DND-41 (cell line): ENCODE measurements at regions not wholly inside any gene's neighbourhood (a gene's known extent, or its start where the extent isn't known, plus 50 kb on each side); places are given as distances from the start of the nearest gene placed in this dataset.

Experiments used
- ATAC-seq: fragments of 200-7000 bp; cut with Tn5 transposase; 3 replicates; pipeline ENCODE4 v1.9.1; 2021; ENCODE audit warnings: low read depth; ENCODE audit not compliant: insufficient read depth
- DNase-seq: peaks from one replicate; pipeline ENCODE4 v3.0.0-alpha.2; 2020
- H2AFZ ChIP-seq: 2 replicates; pipeline ENCODE4 v1.6.0; 2012; ENCODE audit warnings: low read depth, low read length
- H3K27ac ChIP-seq: 2 replicates; pipeline ENCODE4 v1.5.1; 2012; ENCODE audit warnings: low read length, inconsistent platforms
- H3K27me3 ChIP-seq: fragments of 200-600 bp; sonication (generic); 2 replicates; pipeline ENCODE4 v1.6.0; 2012; ENCODE audit warnings: low read length, mild to moderate bottlenecking, inconsistent platforms; ENCODE audit not compliant: insufficient read depth, poor library complexity
- H3K36me3 ChIP-seq: 2 replicates; pipeline ENCODE4 v1.5.1; 2012; ENCODE audit warnings: low read length, inconsistent platforms; ENCODE audit not compliant: insufficient read depth
- H3K4me1 ChIP-seq: 2 replicates; pipeline ENCODE4 v1.5.1; 2012; ENCODE audit warnings: mild to moderate bottlenecking, low read length; ENCODE audit not compliant: insufficient read depth
- H3K4me2 ChIP-seq: 2 replicates; pipeline ENCODE4 v1.6.0; 2012; ENCODE audit warnings: mild to moderate bottlenecking, moderate library complexity, low read length, inconsistent platforms; ENCODE audit not compliant: insufficient read depth
- H3K4me3 ChIP-seq, 2 experiments: fragments of 200-600 bp in 1 of 2; shearing (Covaris generic) in 1 of 2; 2 replicates each; pipeline ENCODE4 v1.5.1; 2012 to 2016; ENCODE audit warnings: inconsistent platforms in 2 of 2, low read length in 2 of 2, mild to moderate bottlenecking in 2 of 2, low read depth in 1 of 2, moderate library complexity in 1 of 2
- H3K79me2 ChIP-seq: 2 replicates; pipeline ENCODE4 v1.6.0; 2012; ENCODE audit warnings: low read length, inconsistent platforms; ENCODE audit not compliant: insufficient read depth
- H3K9ac ChIP-seq: 2 replicates; pipeline ENCODE4 v1.6.0; 2012; ENCODE audit warnings: low read depth, mild to moderate bottlenecking, inconsistent platforms, low read length, moderate library complexity
- H3K9me3 ChIP-seq: 2 replicates; pipeline ENCODE4 v1.5.1; 2012; ENCODE audit warnings: low read length, moderate library complexity, mild to moderate bottlenecking, inconsistent platforms; ENCODE audit not compliant: insufficient read depth, severe bottlenecking
- H4K20me1 ChIP-seq: 2 replicates; pipeline ENCODE4 v1.6.0; 2012; ENCODE audit warnings: low read length; ENCODE audit not compliant: insufficient read depth
- CTCF ChIP-seq: IDR thresholded peaks from 2 replicates; pipeline ENCODE4 v1.5.1; 2012; ENCODE audit warnings: borderline replicate concordance, low read length, moderate library complexity, mild to moderate bottlenecking; ENCODE audit not compliant: poor library complexity, severe bottlenecking; ENCODE audit errors: extremely low read depth
- EZH2 ChIP-seq: IDR thresholded peaks from 3 replicates; pipeline ENCODE4 v1.6.1; 2012; ENCODE audit warnings: borderline replicate concordance, low read depth, mild to moderate bottlenecking, moderate library complexity, low read length, inconsistent platforms; ENCODE audit not compliant: severe bottlenecking

GRCh38 chr6:84379142-84379541 lies 151.7 kb upstream of the CEP162 start:
- no peak for DNase-seq
- TF ChIP-seq CTCF: no peak
- no peak for TF ChIP-seq EZH2
- Histone ChIP-seq H3K36me3 (no peaks in the 10 kb centered on the region), H3K27ac (no peak overlapping the region), H4K20me1 (no peaks in the 10 kb centered on the region), H3K27me3 (no peaks in the 10 kb centered on the region), H3K4me2 (no peak overlapping the region), H3K9me3 (peaks cover 6% of the 10 kb centered on the region), H3K79me2 (no peaks in the 10 kb centered on the region), H2AFZ (no peak overlapping the region), H3K9ac (no peak overlapping the region), H3K4me1 (no peaks in the 10 kb centered on the region), H3K4me3 (no peak overlapping the region)
- no peak for ATAC-seq

- H3K27me3 ChIP-seq: no peaks in the 10 kb centered on the region
- no peak overlapping the region for H2AFZ ChIP-seq
- H4K20me1 ChIP-seq: no peaks in the 10 kb centered on the region
- H3K9me3 ChIP-seq: peaks cover 2% of the 10 kb centered on the region
- TF ChIP-seq CTCF (no peak), EZH2 (no peak)
- no peak overlapping the region for H3K9ac ChIP-seq
- H3K4me1 ChIP-seq: no peaks in the 10 kb centered on the region
- DNase-seq: no peak
- no peak for ATAC-seq
- H3K36me3 ChIP-seq: no peaks in the 10 kb centered on the region
- no peak overlapping the region for H3K4me3 ChIP-seq
- H3K27ac ChIP-seq: no peak overlapping the region
- H3K4me2 ChIP-seq: no peak overlapping the region
- no peaks in the 10 kb centered on the region for H3K79me2 ChIP-seq
These were observed 144.8 kb upstream of the CEP162 start for GRCh38 chr6:84372290-84372689.

- H3K36me3 ChIP-seq: no peaks in the 10 kb centered on the region
- H3K27me3 ChIP-seq: no peaks in the 10 kb centered on the region
- H3K4me3 ChIP-seq: no peak overlapping the region
- DNase-seq (no peak), ATAC-seq (no peak)
- H3K4me2 ChIP-seq: no peak overlapping the region
- no peaks in the 10 kb centered on the region for H4K20me1 ChIP-seq
- no peak overlapping the region for H2AFZ ChIP-seq
- H3K4me1 ChIP-seq: no peaks in the 10 kb centered on the region
- H3K27ac ChIP-seq: no peak overlapping the region
- no peaks in the 10 kb centered on the region for H3K79me2 ChIP-seq
- peaks cover 2% of the 10 kb centered on the region for H3K9me3 ChIP-seq
- TF ChIP-seq CTCF (no peak), EZH2 (no peak)
- no peak overlapping the region for H3K9ac ChIP-seq
These were observed 144.2 kb upstream of the CEP162 start for GRCh38 chr6:84371681-84372080.
